ENCODE measurements at regions not wholly inside any gene's neighbourhood (a gene's known extent, or its start where the extent isn't known, plus 50 kb on each side); places are given as distances from the start of the nearest gene placed in this dataset.
"Not testable (repeated sequence)": the region's sequence is repeated elsewhere in the genome, so short reads cannot be mapped to it uniquely, and the experiment has no call there.

DNA sequence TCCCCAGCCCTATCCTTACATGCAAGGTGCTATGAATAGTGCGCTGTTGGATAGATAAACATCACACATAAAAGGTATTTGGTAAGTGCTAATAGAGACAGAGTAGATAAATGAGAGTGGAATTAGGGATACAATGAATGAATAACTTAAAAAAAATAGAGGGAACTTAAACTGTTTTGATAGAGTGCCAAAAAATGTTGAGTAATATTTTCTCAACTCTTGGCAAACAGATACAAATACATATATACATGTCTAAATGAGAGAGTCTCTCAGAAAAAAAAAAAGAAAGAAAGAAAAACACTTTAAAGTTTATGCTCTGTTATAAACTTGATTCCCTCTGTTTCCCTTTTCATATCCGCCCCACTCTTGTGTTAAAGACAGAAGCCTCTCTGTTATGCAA lies 667.4 kb downstream of the ROBO2 start:
- H3K27me3 ChIP-seq (ENCODE audit: low read depth, low read length) = no peaks in the 10 kb centered on the region
- H3K4me1 ChIP-seq (ENCODE audit: control insufficient read depth in 1 of 2, insufficient read depth in 2 of 2, low read length in 2 of 2) = no peaks in the 10 kb centered on the region
- no peaks in the 10 kb centered on the region for H3K9me3 ChIP-seq (ENCODE audit: control insufficient read depth in 1 of 2, low read length in 2 of 2)
- no peak overlapping the region for H3K27ac ChIP-seq (ENCODE audit: low read length)
- no peak overlapping the region for H3K4me3 ChIP-seq (ENCODE audit: low read depth in 1 of 2, low read length in 2 of 2)
- H3K36me3 ChIP-seq (ENCODE audit: control insufficient read depth in 1 of 2, insufficient read depth in 2 of 2, low read length in 2 of 2) = no peaks in the 10 kb centered on the region

DNA sequence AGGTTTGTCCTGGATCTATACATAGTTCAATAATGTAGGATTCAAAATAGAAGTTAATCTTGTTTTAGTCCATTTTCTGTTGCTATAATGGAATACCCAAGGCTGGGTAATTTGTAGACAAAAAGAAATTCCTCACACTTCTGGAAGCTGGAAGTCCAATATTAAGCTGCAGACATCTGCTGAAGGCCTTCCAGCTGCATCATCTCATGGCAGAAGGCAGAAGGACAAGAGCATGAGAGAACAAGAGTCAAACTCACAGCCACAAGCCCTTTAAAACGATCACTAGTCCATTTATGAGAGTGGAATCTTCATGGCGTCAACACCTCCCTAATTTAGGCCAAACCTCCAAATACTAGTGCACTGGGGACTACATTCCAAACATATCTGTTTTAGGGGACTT lies 669.3 kb downstream of the ROBO2 start:
- Histone ChIP-seq H3K4me1 (ENCODE audit: control insufficient read depth in 1 of 2, insufficient read depth in 2 of 2, low read length in 2 of 2) (no peaks in the 10 kb centered on the region), H3K27ac (ENCODE audit: low read length) (no peak overlapping the region), H3K36me3 (ENCODE audit: control insufficient read depth in 1 of 2, insufficient read depth in 2 of 2, low read length in 2 of 2) (no peaks in the 10 kb centered on the region), H3K27me3 (ENCODE audit: low read depth, low read length) (no peaks in the 10 kb centered on the region), H3K9me3 (ENCODE audit: control insufficient read depth in 1 of 2, low read length in 2 of 2) (no peaks in the 10 kb centered on the region), H3K4me3 (ENCODE audit: low read depth in 1 of 2, low read length in 2 of 2) (no peak overlapping the region)

DNA sequence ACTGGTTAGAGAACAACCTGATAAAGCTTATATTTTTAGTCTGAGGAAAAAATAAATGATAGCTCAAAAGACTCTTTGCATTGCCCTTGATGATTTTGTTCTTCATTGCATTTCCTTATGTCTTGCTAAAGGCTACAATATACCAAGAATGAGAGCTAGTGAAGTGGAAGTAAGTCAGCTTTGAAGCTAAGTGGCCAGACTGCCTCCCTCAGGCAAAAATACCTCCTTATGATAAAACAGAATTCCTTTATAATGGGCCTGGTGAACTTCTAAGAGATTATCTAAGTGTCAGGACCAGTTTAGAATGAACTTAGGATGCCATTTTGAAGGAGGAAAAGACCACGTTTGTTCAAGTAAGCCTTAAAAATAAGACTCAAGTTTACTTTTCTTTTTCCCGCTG lies 678.4 kb downstream of the ROBO2 start:
- Histone ChIP-seq H3K4me3 (ENCODE audit: low read depth in 1 of 2, low read length in 2 of 2) (no peak overlapping the region), H3K36me3 (ENCODE audit: control insufficient read depth in 1 of 2, insufficient read depth in 2 of 2, low read length in 2 of 2) (no peaks in the 10 kb centered on the region), H3K27ac (ENCODE audit: low read length) (no peak overlapping the region), H3K4me1 (ENCODE audit: control insufficient read depth in 1 of 2, insufficient read depth in 2 of 2, low read length in 2 of 2) (no peaks in the 10 kb centered on the region), H3K9me3 (ENCODE audit: control insufficient read depth in 1 of 2, low read length in 2 of 2) (no peaks in the 10 kb centered on the region), H3K27me3 (ENCODE audit: low read depth, low read length) (no peaks in the 10 kb centered on the region)

DNA sequence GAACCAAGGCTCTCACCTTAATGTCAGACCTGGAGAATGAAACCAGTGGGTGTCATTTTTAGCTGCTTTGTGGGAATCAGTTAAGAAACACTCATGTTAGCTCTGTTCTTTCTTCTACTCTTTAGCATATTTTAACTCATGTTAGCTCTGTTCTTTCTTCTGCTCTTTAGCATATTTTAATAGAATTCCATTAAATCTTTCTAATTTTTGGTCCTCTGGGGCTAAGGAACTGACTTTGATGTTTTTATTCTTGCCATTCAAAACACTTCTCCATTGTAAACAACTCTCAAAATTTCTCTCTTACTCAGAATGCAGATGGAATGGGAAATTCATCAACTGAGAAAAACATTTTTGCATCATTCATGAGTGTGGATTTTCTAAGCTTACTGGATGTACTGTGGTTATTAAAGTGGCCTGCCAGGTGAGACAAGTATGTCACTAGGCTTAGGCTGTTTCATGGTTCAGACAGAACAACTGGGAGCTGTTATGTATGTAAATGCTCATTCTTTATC lies 680.6 kb downstream of the ROBO2 start:
- Histone ChIP-seq H3K4me1 (ENCODE audit: control insufficient read depth in 1 of 2, insufficient read depth in 2 of 2, low read length in 2 of 2) (no peaks in the 10 kb centered on the region), H3K27ac (ENCODE audit: low read length) (no peak overlapping the region), H3K36me3 (ENCODE audit: control insufficient read depth in 1 of 2, insufficient read depth in 2 of 2, low read length in 2 of 2) (no peaks in the 10 kb centered on the region), H3K9me3 (ENCODE audit: control insufficient read depth in 1 of 2, low read length in 2 of 2) (no peaks in the 10 kb centered on the region), H3K4me3 (ENCODE audit: low read depth in 1 of 2, low read length in 2 of 2) (no peak overlapping the region), H3K27me3 (ENCODE audit: low read depth, low read length) (no peaks in the 10 kb centered on the region)

DNA sequence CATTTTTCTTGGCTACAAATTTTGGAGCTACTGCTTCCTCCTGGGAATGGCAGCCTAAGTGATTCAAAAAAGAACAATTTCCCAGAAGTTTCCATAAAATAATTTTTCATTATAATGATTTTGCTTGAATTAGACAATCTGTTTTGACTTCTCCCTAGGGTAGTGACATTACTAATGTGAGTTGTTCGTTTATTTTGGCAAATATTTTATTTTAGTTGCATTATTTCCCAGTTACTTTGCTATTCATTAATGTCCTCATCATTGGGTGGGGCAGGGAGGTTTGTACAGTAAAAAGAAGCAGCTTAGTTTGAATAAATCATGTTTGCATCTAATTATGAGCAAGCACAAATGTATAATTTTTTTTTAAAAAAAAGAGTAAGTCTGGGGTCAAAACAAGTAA lies 686.6 kb downstream of the ROBO2 start:
- Histone ChIP-seq H3K4me1 (ENCODE audit: control insufficient read depth in 1 of 2, insufficient read depth in 2 of 2, low read length in 2 of 2) (no peaks in the 10 kb centered on the region), H3K9me3 (ENCODE audit: control insufficient read depth in 1 of 2, low read length in 2 of 2) (no peaks in the 10 kb centered on the region), H3K4me3 (ENCODE audit: low read depth in 1 of 2, low read length in 2 of 2) (no peak overlapping the region), H3K36me3 (ENCODE audit: control insufficient read depth in 1 of 2, insufficient read depth in 2 of 2, low read length in 2 of 2) (no peaks in the 10 kb centered on the region), H3K27me3 (ENCODE audit: low read depth, low read length) (no peaks in the 10 kb centered on the region), H3K27ac (ENCODE audit: low read length) (no peak overlapping the region)

DNA sequence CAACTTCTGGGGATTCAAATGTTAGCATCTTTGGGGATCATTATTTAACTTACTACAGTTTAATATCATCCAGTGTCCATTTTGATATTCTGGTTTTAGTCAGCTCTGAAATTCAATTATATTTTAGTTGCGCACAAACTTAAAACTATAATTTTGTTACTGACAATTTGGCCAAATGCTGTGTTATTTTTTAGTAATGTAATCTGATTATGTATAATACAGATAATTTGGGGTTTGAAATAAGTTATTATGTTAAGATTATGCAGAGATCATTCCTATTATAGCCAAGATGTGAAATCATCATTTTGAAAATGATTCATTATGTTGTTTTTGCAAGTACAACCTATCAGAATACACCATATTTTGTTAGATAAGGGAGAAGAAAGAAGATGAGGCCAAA lies 706.1 kb downstream of the ROBO2 start:
- no peak overlapping the region for H3K4me3 ChIP-seq (ENCODE audit: low read depth in 1 of 2, low read length in 2 of 2)
- H3K36me3 ChIP-seq (ENCODE audit: control insufficient read depth in 1 of 2, insufficient read depth in 2 of 2, low read length in 2 of 2) = no peaks in the 10 kb centered on the region
- no peaks in the 10 kb centered on the region for H3K4me1 ChIP-seq (ENCODE audit: control insufficient read depth in 1 of 2, insufficient read depth in 2 of 2, low read length in 2 of 2)
- no peaks in the 10 kb centered on the region for H3K9me3 ChIP-seq (ENCODE audit: control insufficient read depth in 1 of 2, low read length in 2 of 2)
- no peaks in the 10 kb centered on the region for H3K27me3 ChIP-seq (ENCODE audit: low read depth, low read length)
- no peak overlapping the region for H3K27ac ChIP-seq (ENCODE audit: low read length)

DNA sequence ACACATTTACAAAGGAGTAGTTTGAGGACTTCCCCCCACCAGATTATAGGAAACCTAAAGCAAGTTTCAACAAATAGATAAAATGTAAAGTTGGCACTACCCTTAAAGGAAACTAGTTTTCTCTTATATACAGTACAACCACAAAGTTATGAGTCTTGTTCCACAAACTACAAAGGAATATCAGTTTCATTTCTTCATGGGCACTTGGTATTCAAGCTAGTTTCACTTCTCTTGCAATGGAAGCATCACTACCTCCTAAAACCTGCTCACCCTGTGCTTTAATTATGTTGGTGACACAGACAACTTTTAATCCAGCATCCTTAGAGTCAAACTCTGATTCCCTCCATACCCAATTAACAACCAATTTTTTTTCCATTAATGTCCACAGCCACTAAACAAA lies 707.0 kb downstream of the ROBO2 start:
- Histone ChIP-seq H3K27me3 (ENCODE audit: low read depth, low read length) (no peaks in the 10 kb centered on the region), H3K27ac (ENCODE audit: low read length) (no peak overlapping the region)

DNA sequence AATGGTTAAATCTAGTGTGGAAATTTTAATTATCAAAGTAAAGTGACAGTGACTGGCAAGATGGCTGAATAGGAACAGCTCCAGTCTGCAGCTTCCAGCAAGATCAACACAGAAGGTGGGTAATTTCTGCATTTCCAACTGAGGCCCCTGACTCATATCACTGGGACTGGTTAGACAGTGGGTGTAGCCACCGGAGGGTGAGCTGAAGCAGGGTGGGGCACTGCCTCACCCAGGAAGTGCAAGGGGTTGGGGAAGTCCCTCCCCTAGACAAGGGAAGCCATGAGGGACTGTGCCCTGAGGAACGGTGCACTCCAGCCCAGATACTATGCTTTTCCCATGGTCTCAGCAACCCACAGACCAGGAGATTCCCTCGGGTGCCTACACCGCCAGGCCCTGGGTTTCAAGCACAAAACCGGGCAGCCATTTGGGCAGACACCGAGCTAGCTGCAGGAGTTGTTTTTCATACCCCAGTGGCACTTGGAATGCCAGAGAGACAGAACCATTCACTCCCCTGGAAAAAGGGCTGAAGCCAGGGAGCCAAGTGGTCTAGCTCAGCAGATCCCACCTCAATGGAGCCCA lies 716.6 kb downstream of the ROBO2 start:
- H3K27ac ChIP-seq (ENCODE audit: low read length) = not testable (repeated sequence)

More for the DNA sequence above, 707.0 kb downstream of the ROBO2 start:
- H3K4me3 ChIP-seq (ENCODE audit: low read depth in 1 of 2, low read length in 2 of 2) = no peak overlapping the region
- H3K36me3 ChIP-seq (ENCODE audit: control insufficient read depth in 1 of 2, insufficient read depth in 2 of 2, low read length in 2 of 2) = no peaks in the 10 kb centered on the region
- no peaks in the 10 kb centered on the region for H3K4me1 ChIP-seq (ENCODE audit: control insufficient read depth in 1 of 2, insufficient read depth in 2 of 2, low read length in 2 of 2)
- no peaks in the 10 kb centered on the region for H3K9me3 ChIP-seq (ENCODE audit: control insufficient read depth in 1 of 2, low read length in 2 of 2)

DNA sequence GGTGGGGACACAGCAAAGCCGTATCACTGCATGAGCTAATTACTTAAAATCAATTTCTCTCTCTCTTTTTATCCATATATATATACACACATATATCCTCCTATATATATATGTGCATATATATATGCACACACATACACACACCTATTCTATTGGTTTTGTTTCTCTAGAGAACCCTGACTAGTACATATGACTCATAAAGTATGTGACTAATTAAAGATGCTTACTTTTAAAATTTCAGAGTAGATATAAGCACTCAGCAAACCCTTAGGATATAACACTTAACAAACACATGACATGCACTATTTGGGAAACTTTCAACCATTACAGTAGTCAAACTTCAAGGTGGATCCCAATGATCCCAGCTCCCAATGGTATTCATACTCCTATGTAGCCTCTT lies 732.6 kb downstream of the ROBO2 start:
- H3K4me1 ChIP-seq (ENCODE audit: control insufficient read depth in 1 of 2, insufficient read depth in 2 of 2, low read length in 2 of 2) = no peaks in the 10 kb centered on the region
- no peaks in the 10 kb centered on the region for H3K27me3 ChIP-seq (ENCODE audit: low read depth, low read length)
- peaks cover 0 to 2% of the 10 kb centered on the region in 2 donors for H3K9me3 ChIP-seq (ENCODE audit: control insufficient read depth in 1 of 2, low read length in 2 of 2)
- H3K27ac ChIP-seq (ENCODE audit: low read length) = no peak overlapping the region
- H3K36me3 ChIP-seq (ENCODE audit: control insufficient read depth in 1 of 2, insufficient read depth in 2 of 2, low read length in 2 of 2) = no peaks in the 10 kb centered on the region
- H3K4me3 ChIP-seq (ENCODE audit: low read depth in 1 of 2, low read length in 2 of 2) = no peak overlapping the region

More for the DNA sequence above, 716.6 kb downstream of the ROBO2 start:
- not testable (repeated sequence) for H3K36me3 ChIP-seq (ENCODE audit: control insufficient read depth in 1 of 2, insufficient read depth in 2 of 2, low read length in 2 of 2); H3K4me3 ChIP-seq (ENCODE audit: low read depth in 1 of 2, low read length in 2 of 2); H3K4me1 ChIP-seq (ENCODE audit: control insufficient read depth in 1 of 2, insufficient read depth in 2 of 2, low read length in 2 of 2); H3K27me3 ChIP-seq (ENCODE audit: low read depth, low read length); H3K9me3 ChIP-seq (ENCODE audit: control insufficient read depth in 1 of 2, low read length in 2 of 2)

DNA sequence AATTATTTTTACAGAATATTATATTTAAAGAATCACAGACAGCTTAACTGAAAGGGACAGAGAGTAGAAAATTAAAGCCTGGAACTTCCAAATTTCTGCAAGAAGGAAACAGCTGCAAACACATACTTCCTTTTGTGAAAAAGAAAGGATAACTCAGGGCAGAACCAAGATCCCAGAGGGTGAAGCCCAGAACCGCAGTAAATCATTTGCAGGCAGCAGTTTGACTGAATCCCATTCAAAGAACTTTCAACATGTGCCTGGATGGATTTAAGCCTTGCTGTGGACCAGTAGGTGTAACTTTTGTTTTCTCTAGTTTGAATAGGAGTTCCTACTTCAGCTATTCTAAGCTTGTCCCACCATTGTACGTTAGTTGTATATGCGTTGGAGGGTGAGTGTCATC lies 733.2 kb downstream of the ROBO2 start:
- no peaks in the 10 kb centered on the region for H3K27me3 ChIP-seq (ENCODE audit: low read depth, low read length)
- H3K4me1 ChIP-seq (ENCODE audit: control insufficient read depth in 1 of 2, insufficient read depth in 2 of 2, low read length in 2 of 2) = no peaks in the 10 kb centered on the region
- no peak overlapping the region for H3K4me3 ChIP-seq (ENCODE audit: low read depth in 1 of 2, low read length in 2 of 2)
- H3K27ac ChIP-seq (ENCODE audit: low read length) = no peak overlapping the region
- H3K9me3 ChIP-seq (ENCODE audit: control insufficient read depth in 1 of 2, low read length in 2 of 2) = peaks cover 0 to 2% of the 10 kb centered on the region in 2 donors
- H3K36me3 ChIP-seq (ENCODE audit: control insufficient read depth in 1 of 2, insufficient read depth in 2 of 2, low read length in 2 of 2) = no peaks in the 10 kb centered on the region

DNA sequence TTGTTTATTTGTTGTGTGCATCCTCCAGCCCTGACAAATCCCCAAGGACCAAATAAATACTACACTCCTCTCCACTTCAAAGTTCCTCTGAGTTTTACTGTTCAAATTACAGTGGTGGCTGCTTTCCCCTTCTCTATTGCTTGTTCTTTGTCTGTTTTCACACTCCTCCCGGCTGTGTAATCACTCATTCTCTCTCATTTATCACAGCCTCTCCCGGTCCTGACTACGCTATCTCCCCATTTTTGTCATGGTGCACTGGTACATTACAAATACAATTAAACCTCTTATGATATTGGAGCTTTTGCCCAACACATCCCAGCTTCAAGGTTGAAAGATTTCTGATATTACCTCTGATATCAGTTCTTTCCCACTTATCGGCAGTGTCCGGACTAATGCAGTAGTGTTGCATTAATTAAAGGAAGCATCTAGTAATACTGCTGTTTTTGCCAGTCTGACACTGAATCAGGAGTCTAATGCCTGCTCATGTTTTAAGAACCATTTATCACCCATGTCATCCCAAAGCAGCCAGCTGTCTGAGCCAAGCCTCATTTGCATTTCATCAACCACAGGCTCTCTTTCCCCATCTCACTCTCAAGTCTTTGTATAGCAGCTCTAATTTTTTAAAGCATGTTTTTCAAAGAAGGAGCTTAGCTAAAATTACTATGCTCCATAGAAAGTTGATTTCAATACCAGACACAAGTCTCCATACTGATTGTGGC lies 740.5 kb downstream of the ROBO2 start:
- Histone ChIP-seq H3K9me3 (ENCODE audit: control insufficient read depth in 1 of 2, low read length in 2 of 2) (no peaks in the 10 kb centered on the region), H3K27me3 (ENCODE audit: low read depth, low read length) (no peaks in the 10 kb centered on the region), H3K4me1 (ENCODE audit: control insufficient read depth in 1 of 2, insufficient read depth in 2 of 2, low read length in 2 of 2) (no peaks in the 10 kb centered on the region), H3K36me3 (ENCODE audit: control insufficient read depth in 1 of 2, insufficient read depth in 2 of 2, low read length in 2 of 2) (no peaks in the 10 kb centered on the region), H3K4me3 (ENCODE audit: low read depth in 1 of 2, low read length in 2 of 2) (no peak overlapping the region), H3K27ac (ENCODE audit: low read length) (no peak overlapping the region)

DNA sequence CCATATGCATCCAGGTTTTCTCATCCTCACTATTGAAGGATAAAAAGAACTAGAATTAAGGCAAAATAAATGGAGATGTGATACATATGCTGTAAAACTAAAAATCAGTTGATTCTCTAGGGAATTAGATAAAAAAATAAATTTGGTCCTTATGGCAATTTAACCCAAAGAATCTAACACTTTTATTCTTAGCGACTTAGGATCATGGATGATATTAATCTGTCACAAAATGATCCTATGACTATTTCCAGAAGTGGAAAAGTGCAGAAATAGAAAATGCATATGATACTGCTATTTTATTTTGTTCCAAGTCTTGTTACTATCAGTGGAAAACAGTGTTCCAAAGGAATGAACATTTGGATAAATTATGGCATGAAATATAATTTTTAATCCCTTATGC lies 746.3 kb downstream of the ROBO2 start:
- Histone ChIP-seq H3K27ac (ENCODE audit: low read length) (no peak overlapping the region), H3K4me1 (ENCODE audit: control insufficient read depth in 1 of 2, insufficient read depth in 2 of 2, low read length in 2 of 2) (no peaks in the 10 kb centered on the region), H3K27me3 (ENCODE audit: low read depth, low read length) (no peaks in the 10 kb centered on the region), H3K36me3 (ENCODE audit: control insufficient read depth in 1 of 2, insufficient read depth in 2 of 2, low read length in 2 of 2) (no peaks in the 10 kb centered on the region), H3K4me3 (ENCODE audit: low read depth in 1 of 2, low read length in 2 of 2) (no peak overlapping the region), H3K9me3 (ENCODE audit: control insufficient read depth in 1 of 2, low read length in 2 of 2) (no peaks in the 10 kb centered on the region)
